DND-41 (cell line): ENCODE measurements at regions not wholly inside any gene's neighbourhood (a gene's known extent, or its start where the extent isn't known, plus 50 kb on each side); places are given as distances from the start of the nearest gene placed in this dataset.

Experiments
- ATAC-seq: fragments of 200-7000 bp; cut with Tn5 transposase; 3 replicates; pipeline ENCODE4 v1.9.1; 2021; ENCODE audit warnings: low read depth; ENCODE audit not compliant: insufficient read depth
- DNase-seq: peaks from one replicate; pipeline ENCODE4 v3.0.0-alpha.2; 2020
- H2AFZ ChIP-seq: 2 replicates; pipeline ENCODE4 v1.6.0; 2012; ENCODE audit warnings: low read depth, low read length
- H3K27ac ChIP-seq: 2 replicates; pipeline ENCODE4 v1.5.1; 2012; ENCODE audit warnings: low read length, inconsistent platforms
- H3K27me3 ChIP-seq: fragments of 200-600 bp; sonication (generic); 2 replicates; pipeline ENCODE4 v1.6.0; 2012; ENCODE audit warnings: low read length, mild to moderate bottlenecking, inconsistent platforms; ENCODE audit not compliant: insufficient read depth, poor library complexity
- H3K36me3 ChIP-seq: 2 replicates; pipeline ENCODE4 v1.5.1; 2012; ENCODE audit warnings: low read length, inconsistent platforms; ENCODE audit not compliant: insufficient read depth
- H3K4me1 ChIP-seq: 2 replicates; pipeline ENCODE4 v1.5.1; 2012; ENCODE audit warnings: mild to moderate bottlenecking, low read length; ENCODE audit not compliant: insufficient read depth
- H3K4me2 ChIP-seq: 2 replicates; pipeline ENCODE4 v1.6.0; 2012; ENCODE audit warnings: mild to moderate bottlenecking, moderate library complexity, low read length, inconsistent platforms; ENCODE audit not compliant: insufficient read depth
- H3K4me3 ChIP-seq, 2 experiments: fragments of 200-600 bp in 1 of 2; shearing (Covaris generic) in 1 of 2; 2 replicates each; pipeline ENCODE4 v1.5.1; 2012 to 2016; ENCODE audit warnings: inconsistent platforms in 2 of 2, low read length in 2 of 2, mild to moderate bottlenecking in 2 of 2, low read depth in 1 of 2, moderate library complexity in 1 of 2
- H3K79me2 ChIP-seq: 2 replicates; pipeline ENCODE4 v1.6.0; 2012; ENCODE audit warnings: low read length, inconsistent platforms; ENCODE audit not compliant: insufficient read depth
- H3K9ac ChIP-seq: 2 replicates; pipeline ENCODE4 v1.6.0; 2012; ENCODE audit warnings: low read depth, mild to moderate bottlenecking, inconsistent platforms, low read length, moderate library complexity
- H3K9me3 ChIP-seq: 2 replicates; pipeline ENCODE4 v1.5.1; 2012; ENCODE audit warnings: low read length, moderate library complexity, mild to moderate bottlenecking, inconsistent platforms; ENCODE audit not compliant: insufficient read depth, severe bottlenecking
- H4K20me1 ChIP-seq: 2 replicates; pipeline ENCODE4 v1.6.0; 2012; ENCODE audit warnings: low read length; ENCODE audit not compliant: insufficient read depth
- CTCF ChIP-seq: IDR thresholded peaks from 2 replicates; pipeline ENCODE4 v1.5.1; 2012; ENCODE audit warnings: borderline replicate concordance, low read length, moderate library complexity, mild to moderate bottlenecking; ENCODE audit not compliant: poor library complexity, severe bottlenecking; ENCODE audit errors: extremely low read depth
- EZH2 ChIP-seq: IDR thresholded peaks from 3 replicates; pipeline ENCODE4 v1.6.1; 2012; ENCODE audit warnings: borderline replicate concordance, low read depth, mild to moderate bottlenecking, moderate library complexity, low read length, inconsistent platforms; ENCODE audit not compliant: severe bottlenecking

- Histone ChIP-seq H3K9ac (no peak overlapping the region), H3K4me1 (no peaks in the 10 kb centered on the region), H2AFZ (no peak overlapping the region), H3K4me3 (no peak overlapping the region), H3K27me3 (no peaks in the 10 kb centered on the region), H3K36me3 (no peaks in the 10 kb centered on the region), H3K79me2 (no peaks in the 10 kb centered on the region), H3K27ac (no peak overlapping the region), H3K4me2 (no peak overlapping the region), H3K9me3 (no peaks in the 10 kb centered on the region), H4K20me1 (no peaks in the 10 kb centered on the region)
- no peak for DNase-seq
- no peak for TF ChIP-seq EZH2
- peak; percentile 55 for TF ChIP-seq CTCF
- ATAC-seq = no peak
Measured at GRCh38 chr6:15893556-15894253, 230.9 kb upstream of the DTNBP1 start.

GRCh38 chr6:15892369-15892768 lies 229.5 kb upstream of the DTNBP1 start:
- H3K4me1 ChIP-seq = no peaks in the 10 kb centered on the region
- no peak overlapping the region for H3K4me2 ChIP-seq
- ATAC-seq (no peak), DNase-seq (no peak)
- no peaks in the 10 kb centered on the region for H3K9me3 ChIP-seq
- H3K79me2 ChIP-seq = no peaks in the 10 kb centered on the region
- H4K20me1 ChIP-seq = no peaks in the 10 kb centered on the region
- H2AFZ ChIP-seq = no peak overlapping the region
- TF ChIP-seq CTCF (no peak), EZH2 (no peak)
- no peak overlapping the region for H3K9ac ChIP-seq
- no peak overlapping the region for H3K4me3 ChIP-seq
- H3K36me3 ChIP-seq = no peaks in the 10 kb centered on the region
- no peak overlapping the region for H3K27ac ChIP-seq
- peaks cover 2% of the 10 kb centered on the region for H3K27me3 ChIP-seq

- DNase-seq (no peak), ATAC-seq (no peak)
- H3K79me2 ChIP-seq = no peaks in the 10 kb centered on the region
- no peaks in the 10 kb centered on the region for H3K4me1 ChIP-seq
- no peaks in the 10 kb centered on the region for H4K20me1 ChIP-seq
- H3K36me3 ChIP-seq = no peaks in the 10 kb centered on the region
- no peak overlapping the region for H3K4me3 ChIP-seq
- H3K27ac ChIP-seq = no peak overlapping the region
- H3K27me3 ChIP-seq = peaks cover 2% of the 10 kb centered on the region
- H3K9ac ChIP-seq = no peak overlapping the region
- no peak for TF ChIP-seq EZH2
- no peak for TF ChIP-seq CTCF
- H3K4me2 ChIP-seq = no peak overlapping the region
- no peaks in the 10 kb centered on the region for H3K9me3 ChIP-seq
- no peak overlapping the region for H2AFZ ChIP-seq
Measured at GRCh38 chr6:15888798-15889772, 226.3 kb upstream of the DTNBP1 start.
